ENCODE measurements at regions not wholly inside any gene's neighbourhood (a gene's known extent, or its start where the extent isn't known, plus 50 kb on each side); places are given as distances from the start of the nearest gene placed in this dataset.

GRCh38 chr14:57069702-57070101 lies 199.0 kb downstream of the EXOC5 start:
- TF ChIP-seq CTCF (conservative IDR thresholded peaks at IDR 0.05) (no peak), ZFX (IDR thresholded peaks at IDR 0.05) (no peak)
